ENCODE measurements at regions not wholly inside any gene's neighbourhood (a gene's known extent, or its start where the extent isn't known, plus 50 kb on each side); places are given as distances from the start of the nearest gene placed in this dataset.

- H4K20me1 ChIP-seq (ENCODE audit: insufficient read depth, poor library complexity, severe bottlenecking), result no peaks in the 10 kb centered on the region
- no peak overlapping the region for H3K27ac ChIP-seq
- H3K9me3 ChIP-seq (ENCODE audit: low read depth), result no peaks in the 10 kb centered on the region
- DNase-seq (ENCODE audit: low spot score), result no peak
- no peak overlapping the region for H2AFZ ChIP-seq
- H3K79me2 ChIP-seq, result no peaks in the 10 kb centered on the region
- H3K27me3 ChIP-seq, result no peaks in the 10 kb centered on the region
- no peak overlapping the region for H3K4me3 ChIP-seq
- H3K9me2 ChIP-seq (replicated peaks; ENCODE audit: insufficient read depth), result no peaks in the 10 kb centered on the region
- no peaks in the 10 kb centered on the region for H3K36me3 ChIP-seq (replicated peaks; ENCODE audit: insufficient read depth, low read depth)
- H3K4me2 ChIP-seq, result no peak overlapping the region
- TF ChIP-seq, protein P1, sequence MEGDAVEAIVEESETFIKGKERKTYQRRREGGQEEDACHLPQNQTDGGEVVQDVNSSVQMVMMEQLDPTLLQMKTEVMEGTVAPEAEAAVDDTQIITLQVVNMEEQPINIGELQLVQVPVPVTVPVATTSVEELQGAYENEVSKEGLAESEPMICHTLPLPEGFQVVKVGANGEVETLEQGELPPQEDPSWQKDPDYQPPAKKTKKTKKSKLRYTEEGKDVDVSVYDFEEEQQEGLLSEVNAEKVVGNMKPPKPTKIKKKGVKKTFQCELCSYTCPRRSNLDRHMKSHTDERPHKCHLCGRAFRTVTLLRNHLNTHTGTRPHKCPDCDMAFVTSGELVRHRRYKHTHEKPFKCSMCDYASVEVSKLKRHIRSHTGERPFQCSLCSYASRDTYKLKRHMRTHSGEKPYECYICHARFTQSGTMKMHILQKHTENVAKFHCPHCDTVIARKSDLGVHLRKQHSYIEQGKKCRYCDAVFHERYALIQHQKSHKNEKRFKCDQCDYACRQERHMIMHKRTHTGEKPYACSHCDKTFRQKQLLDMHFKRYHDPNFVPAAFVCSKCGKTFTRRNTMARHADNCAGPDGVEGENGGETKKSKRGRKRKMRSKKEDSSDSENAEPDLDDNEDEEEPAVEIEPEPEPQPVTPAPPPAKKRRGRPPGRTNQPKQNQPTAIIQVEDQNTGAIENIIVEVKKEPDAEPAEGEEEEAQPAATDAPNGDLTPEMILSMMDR (IDR thresholded peaks at IDR 0.05; ENCODE audit: poor library complexity), result no peak
- TF ChIP-seq EZH2 (IDR thresholded peaks at IDR 0.05; ENCODE audit: borderline replicate concordance) (no peak), EZH2phosphoT487 (IDR thresholded peaks at IDR 0.05; ENCODE audit: low read depth, severe bottlenecking, unreplicated experiment) (no peak)
- 71% methylated on average over 11 of the region's 11 CpGs for WGBS (ENCODE audit: low lambda C conversion rate, missing lambda C conversion rate)
- H3K4me1 ChIP-seq (ENCODE audit: insufficient read depth), result peaks cover 33% of the 10 kb centered on the region
Measured at GRCh38 chr3:102177075-102177755, 257.6 kb upstream of the ZPLD1 start.

GRCh38 chr3:102178817-102179216 lies 256.0 kb upstream of the ZPLD1 start:
- H3K4me3 ChIP-seq, result no peak overlapping the region
- H3K27ac ChIP-seq, result peak overlapping the region; percentile 91
- no peaks in the 10 kb centered on the region for H3K36me3 ChIP-seq (replicated peaks; ENCODE audit: insufficient read depth, low read depth)
- H2AFZ ChIP-seq, result no peak overlapping the region
- DNase-seq (ENCODE audit: low spot score), result no peak
- no peaks in the 10 kb centered on the region for H3K27me3 ChIP-seq
- H3K79me2 ChIP-seq, result no peaks in the 10 kb centered on the region
- no peaks in the 10 kb centered on the region for H4K20me1 ChIP-seq (ENCODE audit: insufficient read depth, poor library complexity, severe bottlenecking)
- H3K4me1 ChIP-seq (ENCODE audit: insufficient read depth), result peaks cover 49% of the 10 kb centered on the region
- TF ChIP-seq EZH2 (IDR thresholded peaks at IDR 0.05; ENCODE audit: borderline replicate concordance), result no peak
- TF ChIP-seq EZH2phosphoT487 (IDR thresholded peaks at IDR 0.05; ENCODE audit: low read depth, severe bottlenecking, unreplicated experiment), result no peak
- TF ChIP-seq, protein P1 (IDR thresholded peaks at IDR 0.05; ENCODE audit: poor library complexity), result no peak
- no peaks in the 10 kb centered on the region for H3K9me2 ChIP-seq (replicated peaks; ENCODE audit: insufficient read depth)
- no peaks in the 10 kb centered on the region for H3K9me3 ChIP-seq (ENCODE audit: low read depth)
- H3K4me2 ChIP-seq, result peak overlapping the region; percentile 57

GRCh38 chr3:102179326-102180177 lies 255.3 kb upstream of the ZPLD1 start:
- TF ChIP-seq EZH2phosphoT487 (IDR thresholded peaks at IDR 0.05; ENCODE audit: low read depth, severe bottlenecking, unreplicated experiment), result no peak
- no peak for TF ChIP-seq EZH2 (IDR thresholded peaks at IDR 0.05; ENCODE audit: borderline replicate concordance)
- TF ChIP-seq, protein P1 (IDR thresholded peaks at IDR 0.05; ENCODE audit: poor library complexity), result no peak
- Histone ChIP-seq H3K79me2 (no peaks in the 10 kb centered on the region), H3K9me3 (ENCODE audit: low read depth) (no peaks in the 10 kb centered on the region), H2AFZ (no peak overlapping the region), H3K27me3 (no peaks in the 10 kb centered on the region), H3K9me2 (replicated peaks; ENCODE audit: insufficient read depth) (no peaks in the 10 kb centered on the region), H3K27ac (peak overlapping the region; percentile 91), H4K20me1 (ENCODE audit: insufficient read depth, poor library complexity, severe bottlenecking) (no peaks in the 10 kb centered on the region), H3K4me1 (ENCODE audit: insufficient read depth) (peaks cover 49% of the 10 kb centered on the region), H3K4me2 (peak overlapping the region; percentile 57), H3K4me3 (no peak overlapping the region), H3K36me3 (replicated peaks; ENCODE audit: insufficient read depth, low read depth) (no peaks in the 10 kb centered on the region)
- no peak for DNase-seq (ENCODE audit: low spot score)
- WGBS (ENCODE audit: low lambda C conversion rate, missing lambda C conversion rate), result 46% methylated on average over 6 of the region's 6 CpGs
